ENCODE measurements at regions not wholly inside any gene's neighbourhood (a gene's known extent, or its start where the extent isn't known, plus 50 kb on each side); places are given as distances from the start of the nearest gene placed in this dataset.
"Not testable (repeated sequence)": the region's sequence is repeated elsewhere in the genome, so short reads cannot be mapped to it uniquely, and the experiment has no call there.

GRCh38 chr3:5580826-5581225 is 393.3 kb downstream of the EDEM1 start:
- Mint-ChIP-seq H3K36me3 (no peaks in the 10 kb centered on the region), H3K27ac (no peak overlapping the region), H3K27me3 (ENCODE audit: low read depth) (peaks cover 16% of the 10 kb centered on the region), H3K4me1 (no peaks in the 10 kb centered on the region), H3K9me3 (no peaks in the 10 kb centered on the region), H3K4me3 (no peak overlapping the region)
- no peak for TF ChIP-seq CTCF (IDR thresholded peaks at IDR 0.05; ENCODE audit: unreplicated experiment)
- no peak for DNase-seq (ENCODE audit: low spot score in 2 of 2, unreplicated experiment in 2 of 2)

- Mint-ChIP-seq H3K4me3 (no peak overlapping the region), H3K36me3 (no peaks in the 10 kb centered on the region), H3K4me1 (no peaks in the 10 kb centered on the region), H3K27ac (no peak overlapping the region), H3K9me3 (no peaks in the 10 kb centered on the region), H3K27me3 (ENCODE audit: low read depth) (peaks cover 10% of the 10 kb centered on the region)
- no peak for DNase-seq (ENCODE audit: low spot score in 2 of 2, unreplicated experiment in 2 of 2)
- TF ChIP-seq CTCF (IDR thresholded peaks at IDR 0.05; ENCODE audit: unreplicated experiment): no peak
Observed at GRCh38 chr3:5581743-5582142, 394.2 kb downstream of the EDEM1 start.

GRCh38 chr3:5583920-5584319 is 396.4 kb downstream of the EDEM1 start:
- H3K36me3 Mint-ChIP-seq: no peaks in the 10 kb centered on the region
- no peaks in the 10 kb centered on the region for H3K4me1 Mint-ChIP-seq
- no peak for TF ChIP-seq CTCF (IDR thresholded peaks at IDR 0.05; ENCODE audit: unreplicated experiment)

GRCh38 chr3:5585085-5585484 is 397.6 kb downstream of the EDEM1 start:
- TF ChIP-seq CTCF (IDR thresholded peaks at IDR 0.05; ENCODE audit: unreplicated experiment): no peak
- Mint-ChIP-seq H3K36me3 (no peaks in the 10 kb centered on the region), H3K9me3 (no peaks in the 10 kb centered on the region), H3K4me1 (no peaks in the 10 kb centered on the region), H3K4me3 (no peak overlapping the region), H3K27me3 (ENCODE audit: low read depth) (peaks cover 5% of the 10 kb centered on the region), H3K27ac (no peak overlapping the region)
- no peak for DNase-seq (ENCODE audit: low spot score in 2 of 2, unreplicated experiment in 2 of 2)

More at GRCh38 chr3:5583920-5584319, 396.4 kb downstream of the EDEM1 start:
- Mint-ChIP-seq H3K9me3 (no peaks in the 10 kb centered on the region), H3K27me3 (ENCODE audit: low read depth) (peaks cover 10% of the 10 kb centered on the region), H3K27ac (no peak overlapping the region), H3K4me3 (no peak overlapping the region)
- DNase-seq (ENCODE audit: low spot score in 2 of 2, unreplicated experiment in 2 of 2): no peak

GRCh38 chr3:5606884-5607472 is 419.5 kb downstream of the EDEM1 start:
- no peaks in the 10 kb centered on the region for H3K27me3 Mint-ChIP-seq (ENCODE audit: low read depth)
- no peak overlapping the region for H3K27ac Mint-ChIP-seq
- H3K4me1 Mint-ChIP-seq: peaks cover under 1% of the 10 kb centered on the region
- H3K36me3 Mint-ChIP-seq: peaks cover 2% of the 10 kb centered on the region
- H3K9me3 Mint-ChIP-seq: peaks cover 47% of the 10 kb centered on the region
- DNase-seq (ENCODE audit: low spot score in 2 of 2, unreplicated experiment in 2 of 2): no peak
- H3K4me3 Mint-ChIP-seq: no peak overlapping the region
- TF ChIP-seq CTCF (IDR thresholded peaks at IDR 0.05; ENCODE audit: unreplicated experiment): no peak

- TF ChIP-seq CTCF (IDR thresholded peaks at IDR 0.05; ENCODE audit: unreplicated experiment): no peak
- H3K9me3 Mint-ChIP-seq: peaks cover 41% of the 10 kb centered on the region
Observed at GRCh38 chr3:5607581-5607980, 420.1 kb downstream of the EDEM1 start.

GRCh38 chr3:5608971-5609370 is 421.5 kb downstream of the EDEM1 start:
- not testable (repeated sequence) for H3K4me3 Mint-ChIP-seq; DNase-seq (ENCODE audit: low spot score in 2 of 2, unreplicated experiment in 2 of 2); H3K36me3 Mint-ChIP-seq; H3K27me3 Mint-ChIP-seq (ENCODE audit: low read depth); H3K27ac Mint-ChIP-seq
- Mint-ChIP-seq H3K4me1 (peaks cover 14% of the 10 kb centered on the region), H3K9me3 (peaks cover 27% of the 10 kb centered on the region)

More at GRCh38 chr3:5607581-5607980, 420.1 kb downstream of the EDEM1 start:
- peaks cover 2% of the 10 kb centered on the region for H3K36me3 Mint-ChIP-seq
- no peak for DNase-seq (ENCODE audit: low spot score in 2 of 2, unreplicated experiment in 2 of 2)
- H3K4me1 Mint-ChIP-seq: peaks cover 2% of the 10 kb centered on the region
- no peak overlapping the region for H3K27ac Mint-ChIP-seq
- H3K27me3 Mint-ChIP-seq (ENCODE audit: low read depth): no peaks in the 10 kb centered on the region
- no peak overlapping the region for H3K4me3 Mint-ChIP-seq

Data from mesothelial cell of epicardium (in vitro differentiated cells).